ENCODE measurements at regions not wholly inside any gene's neighbourhood (a gene's known extent, or its start where the extent isn't known, plus 50 kb on each side); places are given as distances from the start of the nearest gene placed in this dataset.

- no peaks in the 10 kb centered on the region for H3K27me3 ChIP-seq (ENCODE audit: control insufficient read depth in 3 of 3, insufficient read depth in 3 of 3, low read depth in 1 of 3, low read length in 3 of 3)
- DNase-seq (ENCODE audit: low spot score) = no peak
- no peak overlapping the region for H3K9ac ChIP-seq (ENCODE audit: low read depth, low read length, poor library complexity)
- no CpG with 5 or more reads among the region's 1 CpG for WGBS, 2 donors (ENCODE audit: extremely low coverage in 2 of 2, insufficient read length in 2 of 2, insufficient replicate concordance in 1 of 2)
- no peak overlapping the region for H3K4ac ChIP-seq (ENCODE audit: low read length)
- H2AFZ ChIP-seq (ENCODE audit: low read length) = no peak overlapping the region
- no peak overlapping the region for H3K23ac ChIP-seq (ENCODE audit: low read depth, low read length, poor library complexity)
- no peak overlapping the region for H2BK12ac ChIP-seq (ENCODE audit: low read length)
- H3K14ac ChIP-seq (ENCODE audit: low read length) = no peak overlapping the region
- H3K79me1 ChIP-seq (ENCODE audit: low read depth, low read length) = no peaks in the 10 kb centered on the region
- H4K91ac ChIP-seq (ENCODE audit: low read depth, low read length, poor library complexity) = no peak overlapping the region
- no peak overlapping the region for H4K8ac ChIP-seq (ENCODE audit: low read depth, low read length)
- no peak overlapping the region for H3K27ac ChIP-seq (replicated peaks; ENCODE audit: low read length)
- H2BK5ac ChIP-seq (ENCODE audit: low read length) = no peak overlapping the region
- H3K36me3 ChIP-seq (replicated peaks in 1 of 2; ENCODE audit: control insufficient read depth in 2 of 2, insufficient read depth in 2 of 2, low read length in 2 of 2) = no peaks in the 10 kb centered on the region
- no peaks in the 10 kb centered on the region for H3K9me3 ChIP-seq (replicated peaks in 1 of 2; ENCODE audit: control insufficient read depth in 2 of 2, insufficient read depth in 1 of 2, low read depth in 1 of 2, low read length in 2 of 2)
- no peak overlapping the region for H2BK120ac ChIP-seq (ENCODE audit: low read depth, low read length)
- no peaks in the 10 kb centered on the region for H3K4me1 ChIP-seq (ENCODE audit: control insufficient read depth in 2 of 2, insufficient read depth in 1 of 2, low read depth in 1 of 2, low read length in 2 of 2)
- H2AK5ac ChIP-seq (ENCODE audit: low read depth, low read length) = no peak overlapping the region
- no peak overlapping the region for H2BK15ac ChIP-seq (ENCODE audit: low read length)
- no peak overlapping the region for H3K4me3 ChIP-seq (ENCODE audit: low read length in 2 of 2)
- no peak overlapping the region for H3K4me2 ChIP-seq (ENCODE audit: insufficient read depth, low read length, poor library complexity, severe bottlenecking)
- H3K18ac ChIP-seq (ENCODE audit: low read length) = no peak overlapping the region
Measured at GRCh38 chr18:22698711-22699110, 234.4 kb upstream of the RBBP8 start.

GRCh38 chr18:22699629-22700028 lies 233.5 kb upstream of the RBBP8 start:
- Histone ChIP-seq H2AFZ (ENCODE audit: low read length) (no peak overlapping the region), H3K18ac (ENCODE audit: low read length) (no peak overlapping the region), H2BK120ac (ENCODE audit: low read depth, low read length) (no peak overlapping the region), H3K79me1 (ENCODE audit: low read depth, low read length) (no peaks in the 10 kb centered on the region), H3K4me3 (ENCODE audit: low read length in 2 of 2) (no peak overlapping the region), H4K91ac (ENCODE audit: low read depth, low read length, poor library complexity) (no peak overlapping the region), H3K4me2 (ENCODE audit: insufficient read depth, low read length, poor library complexity, severe bottlenecking) (no peak overlapping the region), H3K14ac (ENCODE audit: low read length) (no peak overlapping the region), H3K4me1 (ENCODE audit: control insufficient read depth in 2 of 2, insufficient read depth in 1 of 2, low read depth in 1 of 2, low read length in 2 of 2) (no peaks in the 10 kb centered on the region), H3K36me3 (replicated peaks in 1 of 2; ENCODE audit: control insufficient read depth in 2 of 2, insufficient read depth in 2 of 2, low read length in 2 of 2) (no peaks in the 10 kb centered on the region), H3K4ac (ENCODE audit: low read length) (no peak overlapping the region), H2BK5ac (ENCODE audit: low read length) (no peak overlapping the region), H4K8ac (ENCODE audit: low read depth, low read length) (no peak overlapping the region), H3K27ac (replicated peaks; ENCODE audit: low read length) (no peak overlapping the region), H2BK12ac (ENCODE audit: low read length) (no peak overlapping the region), H3K27me3 (ENCODE audit: control insufficient read depth in 3 of 3, insufficient read depth in 3 of 3, low read depth in 1 of 3, low read length in 3 of 3) (no peaks in the 10 kb centered on the region), H2AK5ac (ENCODE audit: low read depth, low read length) (no peak overlapping the region), H3K9me3 (replicated peaks in 1 of 2; ENCODE audit: control insufficient read depth in 2 of 2, insufficient read depth in 1 of 2, low read depth in 1 of 2, low read length in 2 of 2) (no peaks in the 10 kb centered on the region), H3K23ac (ENCODE audit: low read depth, low read length, poor library complexity) (no peak overlapping the region), H2BK15ac (ENCODE audit: low read length) (no peak overlapping the region), H3K9ac (ENCODE audit: low read depth, low read length, poor library complexity) (no peak overlapping the region)
- DNase-seq (ENCODE audit: low spot score) = no peak
- WGBS, 2 donors (ENCODE audit: extremely low coverage in 2 of 2, insufficient read length in 2 of 2, insufficient replicate concordance in 1 of 2) = no CpG with 5 or more reads among the region's 9 CpGs

- Histone ChIP-seq H3K9me3 (replicated peaks in 1 of 2; ENCODE audit: control insufficient read depth in 2 of 2, insufficient read depth in 1 of 2, low read depth in 1 of 2, low read length in 2 of 2) (no peaks in the 10 kb centered on the region), H2AK5ac (ENCODE audit: low read depth, low read length) (no peak overlapping the region), H3K14ac (ENCODE audit: low read length) (no peak overlapping the region), H2BK15ac (ENCODE audit: low read length) (no peak overlapping the region), H3K36me3 (replicated peaks in 1 of 2; ENCODE audit: control insufficient read depth in 2 of 2, insufficient read depth in 2 of 2, low read length in 2 of 2) (no peaks in the 10 kb centered on the region), H3K79me1 (ENCODE audit: low read depth, low read length) (no peaks in the 10 kb centered on the region), H3K23ac (ENCODE audit: low read depth, low read length, poor library complexity) (no peak overlapping the region), H2BK5ac (ENCODE audit: low read length) (no peak overlapping the region), H3K27ac (replicated peaks; ENCODE audit: low read length) (no peak overlapping the region), H2AFZ (ENCODE audit: low read length) (no peak overlapping the region), H3K4me2 (ENCODE audit: insufficient read depth, low read length, poor library complexity, severe bottlenecking) (no peak overlapping the region), H3K9ac (ENCODE audit: low read depth, low read length, poor library complexity) (no peak overlapping the region), H2BK12ac (ENCODE audit: low read length) (no peak overlapping the region), H3K4me1 (ENCODE audit: control insufficient read depth in 2 of 2, insufficient read depth in 1 of 2, low read depth in 1 of 2, low read length in 2 of 2) (no peaks in the 10 kb centered on the region), H2BK120ac (ENCODE audit: low read depth, low read length) (no peak overlapping the region), H3K4me3 (ENCODE audit: low read length in 2 of 2) (no peak overlapping the region), H4K8ac (ENCODE audit: low read depth, low read length) (no peak overlapping the region), H3K4ac (ENCODE audit: low read length) (no peak overlapping the region), H3K18ac (ENCODE audit: low read length) (no peak overlapping the region), H4K91ac (ENCODE audit: low read depth, low read length, poor library complexity) (no peak overlapping the region), H3K27me3 (ENCODE audit: control insufficient read depth in 3 of 3, insufficient read depth in 3 of 3, low read depth in 1 of 3, low read length in 3 of 3) (no peaks in the 10 kb centered on the region)
- DNase-seq (ENCODE audit: low spot score) = no peak
- WGBS, 2 donors (ENCODE audit: extremely low coverage in 2 of 2, insufficient read length in 2 of 2, insufficient replicate concordance in 1 of 2) = no CpG with 5 or more reads among the region's 1 CpG
Measured at GRCh38 chr18:22700920-22701319, 232.2 kb upstream of the RBBP8 start.

GRCh38 chr18:22701326-22701725 lies 231.8 kb upstream of the RBBP8 start:
- H2BK120ac ChIP-seq (ENCODE audit: low read depth, low read length) = no peak overlapping the region
- H3K4me2 ChIP-seq (ENCODE audit: insufficient read depth, low read length, poor library complexity, severe bottlenecking) = no peak overlapping the region
- H2BK5ac ChIP-seq (ENCODE audit: low read length) = no peak overlapping the region
- H2AFZ ChIP-seq (ENCODE audit: low read length) = no peak overlapping the region
- H3K18ac ChIP-seq (ENCODE audit: low read length) = no peak overlapping the region
- H3K9ac ChIP-seq (ENCODE audit: low read depth, low read length, poor library complexity) = no peak overlapping the region
- H3K4me1 ChIP-seq (ENCODE audit: control insufficient read depth in 2 of 2, insufficient read depth in 1 of 2, low read depth in 1 of 2, low read length in 2 of 2) = no peaks in the 10 kb centered on the region
- H3K4me3 ChIP-seq (ENCODE audit: low read length in 2 of 2) = no peak overlapping the region
- H3K4ac ChIP-seq (ENCODE audit: low read length) = no peak overlapping the region
- no peaks in the 10 kb centered on the region for H3K27me3 ChIP-seq (ENCODE audit: control insufficient read depth in 3 of 3, insufficient read depth in 3 of 3, low read depth in 1 of 3, low read length in 3 of 3)
- no peak overlapping the region for H2AK5ac ChIP-seq (ENCODE audit: low read depth, low read length)
- DNase-seq (ENCODE audit: low spot score) = no peak
- no peak overlapping the region for H4K91ac ChIP-seq (ENCODE audit: low read depth, low read length, poor library complexity)
- no peak overlapping the region for H3K14ac ChIP-seq (ENCODE audit: low read length)
- H3K27ac ChIP-seq (replicated peaks; ENCODE audit: low read length) = no peak overlapping the region
- H3K23ac ChIP-seq (ENCODE audit: low read depth, low read length, poor library complexity) = no peak overlapping the region
- H2BK15ac ChIP-seq (ENCODE audit: low read length) = no peak overlapping the region
- no peaks in the 10 kb centered on the region for H3K9me3 ChIP-seq (replicated peaks in 1 of 2; ENCODE audit: control insufficient read depth in 2 of 2, insufficient read depth in 1 of 2, low read depth in 1 of 2, low read length in 2 of 2)
- H2BK12ac ChIP-seq (ENCODE audit: low read length) = no peak overlapping the region
- WGBS, 2 donors (ENCODE audit: extremely low coverage in 2 of 2, insufficient read length in 2 of 2, insufficient replicate concordance in 1 of 2) = no CpG with 5 or more reads among the region's 6 CpGs
- H3K79me1 ChIP-seq (ENCODE audit: low read depth, low read length) = no peaks in the 10 kb centered on the region
- H4K8ac ChIP-seq (ENCODE audit: low read depth, low read length) = no peak overlapping the region
- no peaks in the 10 kb centered on the region for H3K36me3 ChIP-seq (replicated peaks in 1 of 2; ENCODE audit: control insufficient read depth in 2 of 2, insufficient read depth in 2 of 2, low read length in 2 of 2)

Measured in neuronal stem cell (in vitro differentiated cells).